Upper lobe of right lung (tissue), 1 donor: ENCODE measurements at regions not wholly inside any gene's neighbourhood (a gene's known extent, or its start where the extent isn't known, plus 50 kb on each side); places are given as distances from the start of the nearest gene placed in this dataset.

Experiments used
- ATAC-seq: fragments of 200-7000 bp; cut with Tn5 transposase; one replicate; pipeline ENCODE4 v1.9.1; 2020; ENCODE audit warnings: mild to moderate bottlenecking, moderate library complexity
- DNase-seq: peaks from one replicate; pipeline ENCODE4 v3.0.0-alpha.2; 2020
- H3K27ac ChIP-seq: fragments of 200-600 bp; one replicate; pipeline ENCODE4 v1.8.0; 2022
- H3K27me3 ChIP-seq: fragments of 200-600 bp; one replicate; pipeline ENCODE4 v1.8.0; 2022; ENCODE audit warnings: mild to moderate bottlenecking
- H3K36me3 ChIP-seq: fragments of 200-600 bp; one replicate; pipeline ENCODE4 v1.8.0; 2022
- H3K4me1 ChIP-seq: fragments of 200-600 bp; one replicate; pipeline ENCODE4 v1.8.0; 2022
- H3K4me3 ChIP-seq: fragments of 200-600 bp; one replicate; pipeline ENCODE4 v1.8.0; 2022; ENCODE audit warnings: mild to moderate bottlenecking
- H3K9me3 ChIP-seq: fragments of 200-600 bp; one replicate; pipeline ENCODE4 v1.8.0; 2022
- CTCF ChIP-seq: fragments of 200-600 bp; IDR thresholded peaks from one replicate; pipeline ENCODE4 v1.8.0; 2022; ENCODE audit warnings: antibody characterized with exemption
- intact Hi-C: fragments of 100-400 bp; cut with DNase I; formaldehyde crosslinking; loops from one replicate; pipeline ENCODE4 v1.11.0; 2022
- donor health status: DM: no; HTN: yes; CAD: no; lungs with severe emphysema.

GRCh38 chr1:38708701-38709258 is 150.8 kb downstream of the RRAGC start:
- Histone ChIP-seq H3K9me3 (no peaks in the 10 kb centered on the region), H3K27ac (no peak overlapping the region), H3K27me3 (peaks cover 6% of the 10 kb centered on the region), H3K36me3 (no peaks in the 10 kb centered on the region), H3K4me3 (no peak overlapping the region), H3K4me1 (no peaks in the 10 kb centered on the region)
- intact Hi-C loops = no loop called here
- ATAC-seq (no peak), DNase-seq (no peak)
- no peak for TF ChIP-seq CTCF

GRCh38 chr1:38701088-38701487 is 158.5 kb downstream of the RRAGC start:
- DNase-seq (no peak), ATAC-seq (no peak)
- Histone ChIP-seq H3K27me3 (peaks cover 6% of the 10 kb centered on the region), H3K4me1 (no peaks in the 10 kb centered on the region), H3K27ac (no peak overlapping the region), H3K9me3 (no peaks in the 10 kb centered on the region), H3K36me3 (no peaks in the 10 kb centered on the region), H3K4me3 (no peak overlapping the region)
- intact Hi-C loops = no loop called here
- no peak for TF ChIP-seq CTCF

GRCh38 chr1:38700077-38700470 is 159.5 kb downstream of the RRAGC start:
- ATAC-seq = no peak
- Histone ChIP-seq H3K27ac (no peak overlapping the region), H3K4me3 (no peak overlapping the region), H3K27me3 (peaks cover 3% of the 10 kb centered on the region), H3K36me3 (no peaks in the 10 kb centered on the region), H3K4me1 (no peaks in the 10 kb centered on the region), H3K9me3 (no peaks in the 10 kb centered on the region)
- DNase-seq = no peak
- TF ChIP-seq CTCF = no peak
- intact Hi-C loops = no loop called here

GRCh38 chr1:38699330-38700076 is 160.1 kb downstream of the RRAGC start:
- intact Hi-C loops = no loop called here
- H3K4me1 ChIP-seq = no peaks in the 10 kb centered on the region
- H3K4me3 ChIP-seq = no peak overlapping the region
- TF ChIP-seq CTCF = no peak
- ATAC-seq (no peak), DNase-seq (no peak)
- H3K9me3 ChIP-seq = no peaks in the 10 kb centered on the region
- no peaks in the 10 kb centered on the region for H3K27me3 ChIP-seq
- no peak overlapping the region for H3K27ac ChIP-seq
- no peaks in the 10 kb centered on the region for H3K36me3 ChIP-seq

- DNase-seq = no peak
- Histone ChIP-seq H3K9me3 (no peaks in the 10 kb centered on the region), H3K4me3 (no peak overlapping the region), H3K4me1 (no peaks in the 10 kb centered on the region), H3K36me3 (no peaks in the 10 kb centered on the region), H3K27ac (no peak overlapping the region), H3K27me3 (no peaks in the 10 kb centered on the region)
- TF ChIP-seq CTCF = no peak
- intact Hi-C loops = no loop called here
- no peak for ATAC-seq
Observed at GRCh38 chr1:38697387-38697786, 162.2 kb downstream of the RRAGC start.
